HL-60 (cell line): ENCODE measurements at regions not wholly inside any gene's neighbourhood (a gene's known extent, or its start where the extent isn't known, plus 50 kb on each side); places are given as distances from the start of the nearest gene placed in this dataset.
A peak's percentile ranks its signal among the peaks of the same experiment; 100 is the strongest.

Experiments used
- DNase-seq, 2 experiments: peaks; one replicate each; pipeline ENCODE4 v3.0.0-alpha.2; 2010 to 2020; ENCODE audit warnings: low read depth in 1 of 2, low spot score in 1 of 2
- H3K27ac ChIP-seq: fragments of 250-450 bp; sonication (Bioruptor Pico); replicated peaks from 2 replicates; pipeline ENCODE4 v1.5.1; 2020; ENCODE audit warnings: mild to moderate bottlenecking, moderate library complexity
- H3K27me3 ChIP-seq: fragments of 250-450 bp; sonication (Bioruptor Pico); 2 replicates; pipeline ENCODE4 v1.5.1; 2021; ENCODE audit warnings: mild to moderate bottlenecking, moderate library complexity; ENCODE audit not compliant: insufficient read depth, poor library complexity, severe bottlenecking
- H3K4me3 ChIP-seq: replicated peaks from 2 replicates; pipeline ENCODE4 v1.5.1; 2011; ENCODE audit warnings: mild to moderate bottlenecking, control low read depth, low read length; ENCODE audit not compliant: insufficient read depth
- GABPA ChIP-seq: IDR thresholded peaks from 2 replicates; pipeline ENCODE4 v1.6.1; 2012; ENCODE audit warnings: low read depth
- POLR2AphosphoS5 ChIP-seq: IDR thresholded peaks from 2 replicates; pipeline ENCODE4 v1.6.1; 2012; ENCODE audit warnings: low read depth
- SPI1 ChIP-seq: IDR thresholded peaks from 2 replicates; pipeline ENCODE4 v1.6.1; 2012; ENCODE audit warnings: low read depth, mild to moderate bottlenecking, borderline replicate concordance
- TF ChIP-seq, protein P1 (sequence below): IDR thresholded peaks from one replicate; pipeline ENCODE4 v1.5.1; 2011; ENCODE audit warnings: low read length, control low read depth, inconsistent platforms; ENCODE audit not compliant: insufficient read depth
- TF ChIP-seq, protein P2 (sequence below): IDR thresholded peaks from 2 replicates; pipeline ENCODE4 v1.6.1; 2012; ENCODE audit warnings: low read depth; ENCODE audit not compliant: insufficient replicate concordance

GRCh38 chr20:22802296-22802695 is 217.9 kb upstream of the FOXA2 start:
- no peak for TF ChIP-seq GABPA
- Histone ChIP-seq H3K4me3 (no peak overlapping the region), H3K27ac (no peak overlapping the region), H3K27me3 (peaks cover 3% of the 10 kb centered on the region)
- no peak for DNase-seq

DNA sequence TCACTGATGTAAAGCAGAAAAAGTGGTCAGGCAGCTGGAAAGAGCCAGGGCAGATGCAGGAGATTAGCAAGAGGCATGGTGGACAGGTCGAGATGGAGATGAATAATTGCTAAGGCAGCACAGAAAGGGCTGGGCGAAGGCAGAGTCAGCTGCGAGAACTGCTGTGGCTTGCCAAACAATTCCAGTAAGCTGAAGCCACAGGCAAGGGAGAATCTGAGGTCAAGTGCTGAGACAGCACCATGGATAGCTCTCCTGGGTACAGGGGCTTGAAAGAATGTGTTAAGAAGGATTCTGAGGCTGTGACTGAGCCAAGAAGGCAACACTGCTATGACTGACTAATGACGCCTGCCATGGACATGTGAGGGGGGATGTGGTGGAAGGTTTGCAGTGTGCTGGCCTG is 220.8 kb upstream of the FOXA2 start:
- no peak overlapping the region for H3K27ac ChIP-seq
- DNase-seq = no peak
- no peaks in the 10 kb centered on the region for H3K27me3 ChIP-seq
- TF ChIP-seq SPI1 = no peak
- TF ChIP-seq, protein P1, sequence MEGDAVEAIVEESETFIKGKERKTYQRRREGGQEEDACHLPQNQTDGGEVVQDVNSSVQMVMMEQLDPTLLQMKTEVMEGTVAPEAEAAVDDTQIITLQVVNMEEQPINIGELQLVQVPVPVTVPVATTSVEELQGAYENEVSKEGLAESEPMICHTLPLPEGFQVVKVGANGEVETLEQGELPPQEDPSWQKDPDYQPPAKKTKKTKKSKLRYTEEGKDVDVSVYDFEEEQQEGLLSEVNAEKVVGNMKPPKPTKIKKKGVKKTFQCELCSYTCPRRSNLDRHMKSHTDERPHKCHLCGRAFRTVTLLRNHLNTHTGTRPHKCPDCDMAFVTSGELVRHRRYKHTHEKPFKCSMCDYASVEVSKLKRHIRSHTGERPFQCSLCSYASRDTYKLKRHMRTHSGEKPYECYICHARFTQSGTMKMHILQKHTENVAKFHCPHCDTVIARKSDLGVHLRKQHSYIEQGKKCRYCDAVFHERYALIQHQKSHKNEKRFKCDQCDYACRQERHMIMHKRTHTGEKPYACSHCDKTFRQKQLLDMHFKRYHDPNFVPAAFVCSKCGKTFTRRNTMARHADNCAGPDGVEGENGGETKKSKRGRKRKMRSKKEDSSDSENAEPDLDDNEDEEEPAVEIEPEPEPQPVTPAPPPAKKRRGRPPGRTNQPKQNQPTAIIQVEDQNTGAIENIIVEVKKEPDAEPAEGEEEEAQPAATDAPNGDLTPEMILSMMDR = no peak
- TF ChIP-seq, protein P2, sequence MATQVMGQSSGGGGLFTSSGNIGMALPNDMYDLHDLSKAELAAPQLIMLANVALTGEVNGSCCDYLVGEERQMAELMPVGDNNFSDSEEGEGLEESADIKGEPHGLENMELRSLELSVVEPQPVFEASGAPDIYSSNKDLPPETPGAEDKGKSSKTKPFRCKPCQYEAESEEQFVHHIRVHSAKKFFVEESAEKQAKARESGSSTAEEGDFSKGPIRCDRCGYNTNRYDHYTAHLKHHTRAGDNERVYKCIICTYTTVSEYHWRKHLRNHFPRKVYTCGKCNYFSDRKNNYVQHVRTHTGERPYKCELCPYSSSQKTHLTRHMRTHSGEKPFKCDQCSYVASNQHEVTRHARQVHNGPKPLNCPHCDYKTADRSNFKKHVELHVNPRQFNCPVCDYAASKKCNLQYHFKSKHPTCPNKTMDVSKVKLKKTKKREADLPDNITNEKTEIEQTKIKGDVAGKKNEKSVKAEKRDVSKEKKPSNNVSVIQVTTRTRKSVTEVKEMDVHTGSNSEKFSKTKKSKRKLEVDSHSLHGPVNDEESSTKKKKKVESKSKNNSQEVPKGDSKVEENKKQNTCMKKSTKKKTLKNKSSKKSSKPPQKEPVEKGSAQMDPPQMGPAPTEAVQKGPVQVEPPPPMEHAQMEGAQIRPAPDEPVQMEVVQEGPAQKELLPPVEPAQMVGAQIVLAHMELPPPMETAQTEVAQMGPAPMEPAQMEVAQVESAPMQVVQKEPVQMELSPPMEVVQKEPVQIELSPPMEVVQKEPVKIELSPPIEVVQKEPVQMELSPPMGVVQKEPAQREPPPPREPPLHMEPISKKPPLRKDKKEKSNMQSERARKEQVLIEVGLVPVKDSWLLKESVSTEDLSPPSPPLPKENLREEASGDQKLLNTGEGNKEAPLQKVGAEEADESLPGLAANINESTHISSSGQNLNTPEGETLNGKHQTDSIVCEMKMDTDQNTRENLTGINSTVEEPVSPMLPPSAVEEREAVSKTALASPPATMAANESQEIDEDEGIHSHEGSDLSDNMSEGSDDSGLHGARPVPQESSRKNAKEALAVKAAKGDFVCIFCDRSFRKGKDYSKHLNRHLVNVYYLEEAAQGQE = peak; percentile 92
- no peak overlapping the region for H3K4me3 ChIP-seq

DNA sequence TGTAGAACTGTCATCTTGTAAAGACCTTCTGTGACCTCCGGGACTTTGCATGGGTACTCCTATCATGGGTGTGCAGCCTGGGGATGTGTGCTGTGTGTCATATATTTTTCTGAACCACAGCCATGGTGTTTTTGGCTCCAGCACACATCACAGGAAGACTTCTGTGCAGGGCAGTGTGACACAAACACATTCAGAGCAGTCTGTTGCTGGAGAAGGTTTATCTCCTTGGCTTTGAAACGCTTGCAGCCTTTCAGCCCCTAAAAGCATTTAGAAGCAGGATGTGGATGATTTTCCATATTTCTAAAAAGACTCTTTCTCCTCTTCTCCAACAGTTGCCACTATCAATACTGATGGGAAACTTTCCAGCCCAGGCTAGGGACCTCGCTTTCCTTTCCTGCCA is 221.6 kb upstream of the FOXA2 start:
- TF ChIP-seq, protein P2 = no peak
- TF ChIP-seq GABPA = no peak
- TF ChIP-seq, protein P1 = no peak
- no peak for TF ChIP-seq POLR2AphosphoS5
- TF ChIP-seq SPI1 = no peak
- Histone ChIP-seq H3K27me3 (no peaks in the 10 kb centered on the region), H3K27ac (no peak overlapping the region), H3K4me3 (no peak overlapping the region)
- no peak for DNase-seq

- H3K27me3 ChIP-seq = no peaks in the 10 kb centered on the region
- H3K27ac ChIP-seq = no peak overlapping the region
- TF ChIP-seq, protein P2 = no peak
- TF ChIP-seq POLR2AphosphoS5 (no peak), SPI1 (no peak), GABPA (no peak)
- TF ChIP-seq, protein P1 = no peak
- H3K4me3 ChIP-seq = no peak overlapping the region
- no peak for DNase-seq
Observed at GRCh38 chr20:22807045-22807444, 222.7 kb upstream of the FOXA2 start.
